ENCODE measurements at regions not wholly inside any gene's neighbourhood (a gene's known extent, or its start where the extent isn't known, plus 50 kb on each side); places are given as distances from the start of the nearest gene placed in this dataset.

GRCh38 chr6:56709650-56710049, 67.0 kb upstream of the DST start:
- TF ChIP-seq, protein P1, sequence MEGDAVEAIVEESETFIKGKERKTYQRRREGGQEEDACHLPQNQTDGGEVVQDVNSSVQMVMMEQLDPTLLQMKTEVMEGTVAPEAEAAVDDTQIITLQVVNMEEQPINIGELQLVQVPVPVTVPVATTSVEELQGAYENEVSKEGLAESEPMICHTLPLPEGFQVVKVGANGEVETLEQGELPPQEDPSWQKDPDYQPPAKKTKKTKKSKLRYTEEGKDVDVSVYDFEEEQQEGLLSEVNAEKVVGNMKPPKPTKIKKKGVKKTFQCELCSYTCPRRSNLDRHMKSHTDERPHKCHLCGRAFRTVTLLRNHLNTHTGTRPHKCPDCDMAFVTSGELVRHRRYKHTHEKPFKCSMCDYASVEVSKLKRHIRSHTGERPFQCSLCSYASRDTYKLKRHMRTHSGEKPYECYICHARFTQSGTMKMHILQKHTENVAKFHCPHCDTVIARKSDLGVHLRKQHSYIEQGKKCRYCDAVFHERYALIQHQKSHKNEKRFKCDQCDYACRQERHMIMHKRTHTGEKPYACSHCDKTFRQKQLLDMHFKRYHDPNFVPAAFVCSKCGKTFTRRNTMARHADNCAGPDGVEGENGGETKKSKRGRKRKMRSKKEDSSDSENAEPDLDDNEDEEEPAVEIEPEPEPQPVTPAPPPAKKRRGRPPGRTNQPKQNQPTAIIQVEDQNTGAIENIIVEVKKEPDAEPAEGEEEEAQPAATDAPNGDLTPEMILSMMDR (IDR thresholded peaks at IDR 0.05; ENCODE audit: insufficient read depth, missing control alignments), result no peak
- DNase-seq (ENCODE audit: insufficient read length, low spot score) (no peak), FAIRE-seq (peak; percentile 35)

DNA sequence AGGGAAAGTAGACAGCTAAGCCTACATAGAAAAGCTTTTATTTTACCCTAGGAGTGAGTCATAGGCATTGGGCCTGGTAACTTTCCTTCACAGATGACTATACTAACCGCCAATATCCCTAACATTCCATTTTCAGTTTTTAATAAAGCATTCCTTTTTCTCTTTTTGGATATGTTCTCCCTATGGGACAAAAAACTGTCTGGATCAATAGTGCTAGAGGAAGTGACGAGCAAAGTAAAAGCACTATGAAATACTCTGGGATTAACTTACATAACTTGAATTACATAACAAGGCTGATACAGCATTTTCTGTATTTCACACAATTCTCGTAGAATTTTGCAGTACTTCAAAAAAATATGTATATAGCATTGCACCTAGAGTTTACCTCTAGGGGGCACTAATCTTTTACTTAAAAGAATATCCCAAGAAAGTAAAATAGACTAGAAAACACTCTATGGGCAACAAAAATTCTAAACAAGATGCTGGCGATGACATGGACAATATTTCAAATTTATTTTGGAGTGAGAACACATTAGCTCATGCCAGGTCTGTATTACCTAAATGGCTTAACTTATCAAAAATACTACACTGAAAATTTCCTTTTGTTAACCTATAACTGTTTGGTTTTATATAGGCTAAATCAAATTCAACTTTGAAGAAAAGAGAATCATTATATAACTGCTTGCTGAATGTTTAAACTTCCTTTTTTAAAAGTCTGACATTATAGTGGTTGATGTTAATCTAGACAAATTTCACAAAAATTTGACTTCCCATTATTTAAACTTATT, 66.3 kb upstream of the DST start:
- DNase-seq (ENCODE audit: insufficient read length, low spot score) (no peak), FAIRE-seq (peak; percentile 32)
- TF ChIP-seq, protein P1 (IDR thresholded peaks at IDR 0.05; ENCODE audit: insufficient read depth, missing control alignments), result peak; percentile 53

DNA sequence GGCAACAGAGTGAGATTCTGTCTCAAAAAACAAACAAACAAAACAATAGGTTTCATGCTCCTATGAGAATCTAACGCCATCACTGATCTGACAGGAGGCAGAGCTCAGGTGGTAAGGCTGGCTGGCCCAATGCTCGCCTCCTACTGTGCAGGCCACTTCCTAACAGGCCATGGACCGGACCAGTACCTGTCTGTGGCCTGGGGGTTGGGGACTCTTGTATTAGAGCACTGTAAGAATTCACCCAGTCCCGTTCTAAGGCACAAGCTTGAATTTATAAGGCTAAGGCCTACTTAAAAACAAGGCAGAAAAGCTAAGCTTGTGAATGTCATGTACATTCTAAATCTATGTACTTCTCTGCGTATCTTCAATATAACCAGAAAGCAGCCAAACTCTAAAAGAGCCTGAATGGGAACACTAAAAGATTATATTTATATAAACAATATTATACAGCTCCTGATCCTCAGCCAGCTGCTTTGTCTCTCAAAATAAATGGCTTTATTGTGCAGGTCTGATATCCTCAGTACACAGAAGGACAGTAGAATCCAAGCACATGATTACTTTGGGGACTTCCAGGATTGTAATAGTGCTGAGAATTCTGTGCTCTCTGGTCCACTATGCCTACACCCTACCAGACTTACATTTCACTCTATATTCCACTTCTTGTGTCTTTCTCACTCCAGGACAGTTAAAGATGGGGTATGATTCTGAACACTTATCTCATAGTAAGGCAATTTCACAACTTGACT, 64.5 kb upstream of the DST start:
- DNase-seq (ENCODE audit: insufficient read length, low spot score) (no peak), FAIRE-seq (no peak)
- TF ChIP-seq, protein P1 (IDR thresholded peaks at IDR 0.05; ENCODE audit: insufficient read depth, missing control alignments), result no peak

DNA sequence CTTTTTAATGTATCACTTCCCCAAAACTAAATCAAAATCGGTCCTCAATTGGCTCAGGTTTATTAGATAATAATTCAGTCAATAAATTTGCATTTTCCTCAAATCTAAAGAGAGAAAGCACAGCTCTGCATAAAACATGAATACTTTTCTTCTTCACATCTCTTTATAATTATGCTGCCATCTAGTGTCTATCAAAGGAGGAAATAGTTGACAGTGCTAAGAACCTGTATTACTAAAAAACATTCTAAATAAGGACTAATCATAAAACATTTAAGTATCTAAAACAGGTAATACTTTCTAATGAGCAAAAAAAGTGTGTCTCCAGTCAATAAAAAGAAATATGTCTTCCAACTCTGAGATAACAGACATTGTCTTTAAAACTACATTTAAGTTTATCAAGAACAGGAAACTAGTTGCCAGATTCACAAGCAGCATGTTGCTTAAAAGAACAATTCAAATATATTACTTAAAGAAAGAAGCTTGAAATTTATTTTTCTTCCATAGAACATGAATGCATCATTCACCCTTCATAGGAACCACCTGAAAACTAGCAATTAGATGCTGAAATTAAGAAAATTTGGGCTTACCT, 56.5 kb upstream of the DST start:
- FAIRE-seq (peak; percentile 71), DNase-seq (ENCODE audit: insufficient read length, low spot score) (no peak)
- TF ChIP-seq, protein P1 (IDR thresholded peaks at IDR 0.05; ENCODE audit: insufficient read depth, missing control alignments), result peak; percentile 64

DNA sequence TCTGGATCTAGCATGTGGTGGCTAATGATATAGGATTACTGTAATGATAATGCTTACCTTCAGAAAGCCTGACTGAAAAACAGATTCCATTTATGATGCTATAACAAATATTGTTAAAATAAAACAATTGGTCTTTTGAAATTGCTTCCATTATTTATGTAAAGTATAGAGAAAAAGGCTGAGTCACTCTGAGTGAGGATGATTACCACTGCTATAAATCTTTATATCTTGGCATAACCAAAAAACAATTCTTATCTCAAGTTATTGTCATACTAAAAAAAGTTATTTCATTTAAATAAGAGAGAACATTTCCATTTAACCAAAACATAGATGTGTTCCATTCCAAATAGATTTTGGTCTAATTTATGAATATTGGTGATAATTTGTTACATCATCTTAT, 53.0 kb upstream of the DST start:
- DNase-seq (ENCODE audit: insufficient read length, low spot score), result no peak
- TF ChIP-seq, protein P1 (IDR thresholded peaks at IDR 0.05; ENCODE audit: insufficient read depth, missing control alignments), result no peak
- no peak for FAIRE-seq

GRCh38 chr6:56694002-56694401, 51.3 kb upstream of the DST start:
- DNase-seq (ENCODE audit: insufficient read length, low spot score) (no peak), FAIRE-seq (no peak)
- TF ChIP-seq, protein P1 (IDR thresholded peaks at IDR 0.05; ENCODE audit: insufficient read depth, missing control alignments), result no peak
